ENCODE measurements at regions not wholly inside any gene's neighbourhood (a gene's known extent, or its start where the extent isn't known, plus 50 kb on each side); places are given as distances from the start of the nearest gene placed in this dataset.
"Not testable (repeated sequence)": the region's sequence is repeated elsewhere in the genome, so short reads cannot be mapped to it uniquely, and the experiment has no call there.

DNA sequence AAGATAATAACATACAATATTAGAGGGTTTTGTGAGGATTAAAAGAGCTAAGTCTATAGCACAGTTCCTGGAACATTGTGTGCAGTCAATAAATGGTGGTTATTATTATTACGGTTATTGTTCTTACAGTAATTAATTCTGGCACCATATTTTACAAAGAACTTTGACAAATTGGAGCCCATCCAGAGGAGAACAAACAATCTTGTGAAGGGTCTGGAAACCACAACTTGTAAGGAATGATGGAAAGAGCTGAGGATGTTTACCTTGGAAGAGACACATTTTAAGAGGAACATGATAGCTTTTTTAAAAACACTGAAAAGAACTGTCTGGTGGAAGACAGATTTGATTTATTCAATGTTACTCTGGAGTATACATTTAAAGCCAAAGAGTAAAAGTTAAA, 150.5 kb upstream of the KRR1 start:
- DNase-seq, result peak; percentile 60

DNA sequence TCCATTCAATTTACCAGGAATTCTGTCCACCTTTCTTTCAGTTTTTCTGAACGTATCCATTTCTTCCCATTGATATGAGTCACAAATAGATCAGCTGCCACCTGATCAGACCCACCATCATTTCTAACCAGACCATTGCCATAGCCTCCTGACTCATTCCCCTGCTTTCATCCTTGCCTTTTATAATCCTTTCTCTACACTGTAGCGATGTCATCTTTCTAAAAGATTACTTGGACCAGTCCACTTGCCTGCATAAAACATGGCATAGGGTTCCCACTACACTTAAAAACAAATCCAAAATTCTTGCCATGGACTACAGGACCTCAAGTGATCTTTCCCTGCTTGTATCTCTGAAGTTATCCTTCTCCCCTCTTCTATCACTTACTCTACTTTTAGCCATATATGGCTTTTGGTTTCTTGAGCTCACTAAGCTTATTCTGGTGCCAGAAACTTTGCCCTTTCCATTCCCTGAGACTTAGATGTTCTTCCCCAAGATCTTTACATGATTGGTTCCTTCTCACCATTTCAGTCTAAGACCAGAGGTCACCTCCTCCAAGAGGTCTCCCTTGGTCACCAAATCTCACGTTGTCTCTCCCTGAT, 149.5 kb upstream of the KRR1 start:
- DNase-seq, result no peak

DNA sequence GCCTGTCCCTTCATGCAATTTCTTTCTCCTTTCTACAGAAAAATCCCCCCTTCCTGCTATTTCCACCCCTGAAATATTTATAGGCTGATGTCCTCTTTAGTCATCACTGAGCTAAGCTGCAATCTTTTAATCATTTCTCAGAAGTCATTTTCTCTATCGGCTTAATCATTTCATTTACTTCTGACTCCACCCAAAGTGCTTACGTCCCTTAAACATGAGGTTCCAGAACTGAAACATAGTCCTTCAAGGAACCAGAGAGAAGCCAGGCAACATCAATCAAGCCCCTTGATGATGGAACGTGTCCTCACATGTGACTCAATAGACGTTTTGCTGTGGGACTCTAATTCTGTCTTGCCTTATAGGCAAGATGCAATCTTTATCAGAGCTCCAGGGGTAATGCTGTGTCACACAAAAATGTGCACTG, 148.7 kb upstream of the KRR1 start:
- DNase-seq, result no peak

DNA sequence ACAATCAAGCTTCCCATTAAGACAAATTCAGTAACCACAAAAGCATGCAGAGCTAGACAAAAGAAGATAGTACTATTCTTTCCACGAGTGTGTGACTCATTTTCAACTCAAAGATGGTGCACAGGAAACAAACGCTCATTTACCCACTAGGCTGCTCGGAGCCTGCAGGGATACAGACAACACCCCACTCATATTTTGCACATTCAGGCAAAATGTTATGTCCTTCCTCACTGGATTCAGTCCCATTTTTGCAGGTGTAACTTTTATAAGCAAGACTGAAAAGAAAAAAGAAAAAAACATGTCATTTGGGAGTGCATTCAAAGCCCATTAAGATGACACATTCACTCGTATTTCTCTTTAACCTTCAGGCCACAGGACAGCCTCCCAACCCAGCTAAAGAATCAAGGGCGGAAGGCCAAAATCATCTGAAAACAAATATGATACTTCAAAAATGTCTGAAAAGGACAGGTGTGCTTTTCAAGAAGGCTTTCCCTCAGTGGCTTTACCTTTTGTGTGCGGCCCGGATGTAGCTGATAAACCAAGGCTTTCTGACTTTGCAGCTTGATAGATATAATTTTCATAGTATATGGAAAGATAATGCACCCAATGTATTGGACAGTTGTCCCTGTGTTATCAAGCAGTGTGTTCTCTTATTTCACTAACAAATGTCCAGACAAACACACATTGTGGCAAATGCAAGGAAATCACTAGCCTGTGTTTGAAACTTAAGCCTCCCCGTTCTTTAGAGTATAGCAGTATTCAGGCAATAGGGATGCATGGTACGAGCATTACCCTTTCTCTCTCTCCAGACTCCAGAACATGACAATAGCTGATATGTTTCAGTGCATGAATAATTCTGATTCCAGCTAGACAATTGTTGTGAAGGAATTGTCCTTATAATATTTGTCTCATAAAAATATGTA, 147.8 kb upstream of the KRR1 start:
- DNase-seq, result no peak

DNA sequence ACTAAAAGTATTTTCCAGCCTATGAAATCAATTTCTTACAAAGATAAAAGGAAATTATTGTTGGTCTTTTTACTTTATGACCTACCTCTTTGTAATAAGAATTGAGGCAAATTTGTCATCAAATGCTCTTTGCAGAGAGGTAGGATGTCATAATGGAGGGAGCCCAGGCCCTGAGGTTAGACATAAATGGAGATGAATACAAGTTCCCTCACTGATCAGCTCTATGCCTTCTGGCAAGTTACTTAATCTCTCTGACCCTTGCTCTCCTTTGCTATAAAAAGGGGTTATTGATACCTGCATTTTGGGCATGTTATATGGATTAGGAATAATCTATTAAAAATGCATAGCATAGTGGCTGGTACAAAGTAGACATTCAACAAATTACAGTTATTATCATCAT, 146.9 kb upstream of the KRR1 start:
- DNase-seq, result no peak

DNA sequence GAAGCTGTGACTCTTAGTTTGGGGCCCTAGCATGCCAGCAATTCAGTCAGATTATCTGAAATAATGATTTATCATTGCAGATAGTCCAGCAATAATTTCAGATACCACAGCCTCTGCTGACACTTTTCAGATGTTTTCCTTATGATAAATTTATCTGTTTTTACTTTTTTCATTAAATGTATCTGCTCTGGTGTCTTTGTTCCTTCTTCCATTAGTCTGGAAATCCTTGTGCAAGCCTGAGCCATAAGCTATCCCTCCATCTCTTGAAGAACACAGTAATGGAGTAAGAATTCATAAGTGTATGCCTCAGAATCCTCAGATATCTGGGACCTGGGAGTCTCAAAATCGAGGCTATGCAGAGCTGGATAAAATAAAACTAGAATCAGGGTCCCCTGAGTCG, 146.4 kb upstream of the KRR1 start:
- no peak for DNase-seq

DNA sequence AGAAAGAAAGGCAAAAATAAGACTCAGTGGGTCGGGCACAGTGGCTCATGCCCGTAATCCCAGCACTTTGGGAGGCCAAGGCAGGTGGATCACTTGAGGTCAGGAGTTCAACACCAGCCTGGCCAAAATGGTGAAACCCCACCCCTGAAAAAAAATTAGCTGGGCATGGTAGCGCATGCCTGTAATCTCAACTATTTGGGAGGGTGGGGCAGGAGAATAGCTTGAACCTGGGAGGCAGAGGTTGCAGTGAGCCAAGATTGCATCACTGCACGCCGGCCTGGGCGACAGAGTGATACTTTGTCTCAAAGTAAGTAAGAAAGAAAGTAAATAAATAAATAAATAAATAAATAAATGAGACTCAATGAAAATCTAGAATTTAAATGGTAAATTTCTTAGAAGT, 145.9 kb upstream of the KRR1 start:
- not testable (repeated sequence) for DNase-seq

DNA sequence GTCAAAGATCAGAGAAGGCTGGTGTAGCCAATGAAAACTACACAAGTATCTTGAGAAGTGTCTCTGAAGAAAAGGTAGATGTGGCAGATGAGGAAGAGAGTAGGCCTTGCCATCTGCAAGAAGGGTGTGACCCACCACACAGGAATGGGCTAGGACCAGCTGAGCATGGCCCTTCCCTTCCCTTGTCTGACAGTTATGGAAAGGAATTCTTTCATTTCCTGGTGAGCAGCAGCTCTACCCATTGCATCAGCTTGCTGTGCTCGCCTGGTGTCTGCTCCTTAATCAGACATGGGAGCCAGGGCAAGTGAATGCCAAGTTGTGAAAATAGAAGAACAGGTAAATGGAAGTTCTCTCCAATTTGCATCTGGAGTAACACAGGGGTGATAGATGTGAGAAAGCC, 145.2 kb upstream of the KRR1 start:
- DNase-seq, result no peak

DNA sequence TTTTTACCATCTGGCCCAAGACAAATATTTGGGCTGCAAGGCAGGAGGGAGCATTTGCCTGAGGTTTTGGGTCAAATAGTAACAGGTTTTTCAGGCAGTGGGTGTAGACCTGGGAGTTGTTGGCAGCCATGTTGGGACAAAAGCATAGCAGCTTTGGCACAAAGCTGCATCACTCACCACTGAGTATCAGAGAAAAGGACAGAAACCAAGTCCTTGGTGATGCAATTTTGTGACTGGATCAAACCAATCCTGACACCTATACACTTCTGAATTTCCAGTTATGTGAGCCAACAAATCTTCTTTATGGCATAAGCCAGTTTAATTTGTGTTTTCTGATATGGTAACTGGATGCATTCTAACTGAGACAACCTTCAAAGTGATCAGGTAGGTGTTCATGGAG, 144.8 kb upstream of the KRR1 start:
- DNase-seq, result no peak

DNA sequence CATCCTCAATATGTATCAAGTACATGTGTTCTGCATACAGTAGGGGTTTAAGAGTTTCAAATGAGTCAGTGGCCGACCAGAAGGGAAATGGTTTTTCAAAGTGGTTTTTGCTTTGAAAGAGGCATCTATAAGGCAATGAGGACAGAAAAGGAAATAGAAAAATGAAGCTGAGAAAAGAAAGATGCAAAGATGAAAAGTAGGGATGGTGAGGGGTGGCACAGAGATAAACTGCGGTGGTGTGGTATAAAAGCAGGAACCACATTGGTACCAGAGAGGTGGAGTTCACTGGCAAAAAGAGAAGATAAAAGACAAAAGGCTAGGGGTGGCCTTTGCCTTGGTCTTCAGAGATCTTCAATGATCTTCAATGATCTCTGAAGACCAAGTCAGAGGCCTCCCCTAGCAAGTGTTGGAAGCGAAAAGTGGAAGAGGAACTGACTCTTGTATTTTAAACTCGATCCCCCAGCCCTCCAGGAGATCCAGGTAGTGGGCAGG, 144.0 kb upstream of the KRR1 start:
- DNase-seq, result no peak

DNA sequence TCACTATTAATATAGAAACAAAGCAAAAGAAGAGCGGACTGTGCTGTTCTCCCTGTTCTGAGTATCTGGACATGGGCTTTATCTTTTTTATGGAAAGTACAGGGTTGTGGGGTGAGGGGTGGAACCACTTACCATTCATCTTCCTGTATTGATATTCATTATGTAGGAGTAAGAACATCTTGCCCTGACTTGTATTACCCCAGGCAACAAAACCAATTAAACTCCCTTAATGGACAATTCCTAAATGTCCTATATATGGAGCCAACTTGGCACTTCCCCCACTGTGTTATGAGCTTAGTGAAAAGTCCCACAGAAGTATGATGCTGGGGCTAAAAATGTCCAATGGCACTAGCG, 139.9 kb upstream of the KRR1 start:
- no peak for DNase-seq

DNA sequence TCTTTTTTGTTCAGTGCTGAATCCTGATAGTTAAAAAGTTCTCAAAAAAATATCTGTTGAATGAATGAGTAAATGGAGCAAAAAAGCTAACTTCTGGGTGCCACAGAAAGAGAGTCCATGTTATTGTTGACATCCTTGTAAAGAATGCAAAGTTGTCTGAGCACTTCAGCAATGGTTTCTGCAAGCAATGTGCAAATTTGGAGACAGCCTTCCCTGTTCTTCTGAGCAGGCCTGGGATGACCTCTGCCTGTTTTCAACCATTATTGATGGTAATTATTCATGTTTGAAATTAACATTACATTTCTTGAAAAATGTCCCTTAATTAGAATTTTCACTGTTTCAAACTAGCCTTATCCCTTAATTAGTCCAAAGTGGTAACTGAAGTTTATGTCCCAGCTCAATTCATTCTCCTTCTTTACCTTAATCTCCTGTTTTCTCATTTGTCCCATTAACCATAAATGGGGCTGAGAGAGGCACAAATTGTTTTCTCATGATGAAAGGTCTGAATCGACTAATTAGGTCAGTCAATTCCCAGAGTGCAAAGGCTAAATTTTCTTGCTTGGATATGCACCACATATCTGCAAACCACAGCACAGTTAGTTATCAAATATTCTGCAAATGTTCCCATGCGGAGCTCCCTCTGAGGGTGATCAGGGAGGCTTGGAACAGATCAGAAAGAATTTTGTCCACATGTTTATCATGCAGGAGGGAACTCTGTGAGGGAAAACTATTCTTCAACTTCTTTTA, 139.4 kb upstream of the KRR1 start:
- peak; percentile 60 for DNase-seq

DNA sequence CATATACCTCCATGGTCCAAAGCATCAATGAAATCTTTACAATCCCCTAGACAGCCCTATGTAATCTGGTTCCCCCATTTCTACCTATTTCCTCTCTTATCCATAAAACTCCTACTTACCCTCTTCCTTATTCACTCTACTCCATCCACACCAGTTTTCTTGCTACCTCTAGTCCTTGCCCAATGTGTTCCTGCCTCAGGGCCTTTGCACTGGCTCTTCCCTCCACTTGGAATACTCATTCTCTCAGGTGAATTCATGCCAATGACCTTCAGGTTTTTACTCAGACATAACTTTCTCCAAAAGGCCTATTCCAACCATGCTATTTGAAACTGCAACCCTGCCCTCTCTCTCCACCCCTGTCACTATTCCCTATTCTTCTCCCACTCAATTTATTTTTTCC, 138.7 kb upstream of the KRR1 start:
- DNase-seq, result no peak

DNA sequence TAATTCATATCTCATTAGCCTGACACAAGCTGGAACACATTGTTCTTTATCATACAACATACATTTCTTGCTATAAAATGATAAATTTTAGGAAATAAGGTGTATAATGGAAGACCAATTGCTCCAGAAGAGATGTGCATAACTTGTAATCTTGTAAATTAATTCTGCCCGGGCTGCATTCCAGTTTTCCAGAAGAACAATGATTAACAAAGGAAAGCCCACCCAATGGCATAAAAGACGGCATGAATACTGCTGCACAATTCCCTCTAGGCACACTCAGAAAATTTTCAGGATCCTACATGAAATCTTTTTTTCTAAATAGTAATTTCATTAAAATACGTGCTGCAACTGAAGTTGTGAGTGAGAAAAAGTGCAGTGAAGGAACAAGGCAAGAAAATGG, 137.4 kb upstream of the KRR1 start:
- DNase-seq, result no peak

DNA sequence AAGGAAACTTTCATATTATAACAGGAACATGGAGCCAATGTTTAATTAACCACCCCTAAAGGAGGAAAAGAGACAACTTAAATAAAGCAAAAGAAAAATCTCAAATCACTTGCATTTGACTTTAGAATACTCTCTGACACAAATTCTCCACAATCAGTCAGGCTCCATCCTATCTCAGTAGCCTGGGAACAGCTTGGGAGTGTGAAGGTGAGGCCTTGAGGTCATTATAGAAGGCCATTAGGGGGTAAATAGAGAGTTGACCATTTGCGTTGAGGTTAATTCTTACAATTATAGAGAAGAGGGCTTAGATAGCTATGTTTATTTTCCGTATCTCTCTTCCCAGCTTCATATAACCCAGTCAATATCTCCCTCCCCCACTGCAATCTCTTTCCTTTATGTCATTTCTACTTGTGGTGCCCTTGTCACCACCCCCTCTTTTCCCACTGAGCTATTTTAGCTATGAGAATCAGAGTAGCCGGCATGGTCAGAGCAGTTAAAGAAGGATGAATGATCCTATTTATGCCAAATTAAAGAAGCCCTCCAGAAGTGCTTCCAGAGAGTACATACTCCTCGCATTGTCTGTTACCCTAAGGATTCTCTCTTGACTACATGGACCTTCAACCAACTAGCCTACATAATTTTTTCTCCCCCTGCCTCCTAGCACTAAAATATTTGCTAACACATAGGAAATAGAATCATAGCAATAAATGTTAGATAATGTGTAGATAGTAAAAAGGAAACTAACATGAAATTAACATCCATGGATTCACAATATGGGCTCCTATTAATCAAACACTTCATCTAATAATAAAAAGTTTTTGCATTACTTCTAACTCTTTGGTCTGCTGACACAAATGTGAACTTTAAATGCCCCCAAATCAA, 135.2 kb upstream of the KRR1 start:
- DNase-seq, result no peak

DNA sequence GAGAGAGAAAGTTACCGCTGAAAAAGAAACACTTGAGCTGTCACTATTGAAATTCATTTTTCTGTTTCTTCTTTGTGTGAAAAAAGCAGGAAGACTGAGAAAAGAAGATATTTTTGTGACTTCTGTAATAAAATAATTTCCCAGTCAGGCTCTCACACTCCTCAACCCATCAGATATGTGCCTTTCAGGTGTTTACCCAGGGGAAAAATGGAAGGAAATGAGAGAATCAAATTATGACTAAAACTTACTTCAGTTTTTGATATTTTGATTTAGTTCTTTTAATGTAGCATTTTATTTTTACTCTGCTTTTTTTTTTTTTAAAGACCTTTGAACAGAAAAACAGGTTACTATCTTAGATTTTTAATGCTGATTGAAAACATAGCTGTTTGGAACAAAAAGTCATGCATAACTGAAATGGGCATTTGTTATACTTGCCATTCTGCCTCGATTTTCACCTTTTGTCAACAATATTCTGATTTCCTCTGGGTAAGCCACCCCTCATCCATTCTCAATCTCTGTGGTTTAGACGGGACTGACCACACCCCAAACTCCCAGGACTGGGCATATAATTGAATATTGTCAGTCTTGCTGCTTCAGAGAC, 133.2 kb upstream of the KRR1 start:
- DNase-seq, result no peak

DNA sequence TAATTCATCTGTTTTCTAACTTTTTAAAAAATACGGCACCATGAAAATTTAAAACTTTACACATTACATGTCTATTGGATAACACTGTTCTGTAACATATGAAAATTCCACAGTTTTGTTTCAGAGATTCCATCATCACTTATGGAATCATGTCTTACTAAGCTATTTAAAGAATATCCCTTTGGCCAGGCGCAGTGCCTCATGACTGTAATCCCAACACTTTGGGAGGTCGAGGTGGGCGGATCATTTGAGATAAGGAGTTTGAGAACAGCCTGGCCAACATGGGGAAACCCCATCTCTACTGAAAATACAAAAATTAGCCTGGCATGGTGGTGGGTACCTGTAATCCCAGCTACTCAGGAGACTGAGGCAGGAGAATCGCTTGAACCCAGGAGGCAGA, 131.7 kb upstream of the KRR1 start:
- not testable (repeated sequence) for DNase-seq

DNA sequence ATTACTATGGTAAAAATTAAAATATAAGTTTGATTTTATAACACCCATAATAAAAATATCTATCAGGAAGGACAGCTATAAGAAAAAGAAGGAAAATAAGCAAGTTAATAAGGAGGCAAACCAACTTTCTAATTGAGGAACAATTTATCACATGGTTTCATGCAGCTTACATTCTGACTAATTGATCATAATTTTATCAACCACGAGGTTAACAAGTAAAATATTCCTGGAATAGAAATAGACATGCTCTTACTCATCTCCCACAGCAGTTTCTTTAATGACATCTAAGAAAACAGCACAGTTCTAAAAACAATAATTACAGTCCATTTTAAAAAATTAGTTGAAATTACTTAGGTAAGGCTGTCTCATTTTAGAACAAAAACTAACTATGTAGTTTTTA, 130.8 kb upstream of the KRR1 start:
- DNase-seq, result no peak

DNA sequence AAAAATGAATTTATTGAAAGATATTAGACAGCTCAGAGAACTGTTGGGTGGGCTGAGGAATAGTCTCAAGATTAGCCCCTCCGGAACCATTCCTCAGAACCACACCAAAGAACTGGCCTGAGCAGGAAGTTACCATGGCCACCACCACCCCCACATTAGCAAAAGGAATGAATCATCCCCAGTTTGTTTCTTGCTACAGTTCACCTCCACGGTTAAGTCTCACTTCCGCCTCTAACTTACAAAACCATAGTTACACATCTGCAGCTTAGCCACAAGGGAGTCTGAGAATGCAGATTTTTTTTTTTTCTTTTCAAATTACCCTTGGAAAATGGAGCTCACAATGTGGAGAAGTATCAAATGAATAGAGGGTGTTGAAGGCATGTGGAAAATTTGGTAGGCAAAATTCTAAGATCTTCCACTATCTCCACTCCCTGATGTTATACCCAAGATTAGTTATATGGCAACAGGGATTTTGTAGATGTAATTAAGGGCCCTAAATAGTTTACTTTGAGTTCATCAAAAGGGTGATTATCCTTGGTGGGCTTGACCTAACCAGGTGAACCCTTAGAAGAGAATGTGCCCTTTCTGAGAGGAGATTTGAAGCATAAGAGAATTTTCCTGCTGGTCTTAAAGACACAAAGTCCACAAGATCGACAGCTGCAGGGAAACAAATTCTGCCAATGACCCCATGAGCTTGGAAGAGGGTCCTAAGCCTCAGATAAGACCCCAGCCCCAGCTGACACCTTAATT, 129.8 kb upstream of the KRR1 start:
- DNase-seq, result no peak

DNA sequence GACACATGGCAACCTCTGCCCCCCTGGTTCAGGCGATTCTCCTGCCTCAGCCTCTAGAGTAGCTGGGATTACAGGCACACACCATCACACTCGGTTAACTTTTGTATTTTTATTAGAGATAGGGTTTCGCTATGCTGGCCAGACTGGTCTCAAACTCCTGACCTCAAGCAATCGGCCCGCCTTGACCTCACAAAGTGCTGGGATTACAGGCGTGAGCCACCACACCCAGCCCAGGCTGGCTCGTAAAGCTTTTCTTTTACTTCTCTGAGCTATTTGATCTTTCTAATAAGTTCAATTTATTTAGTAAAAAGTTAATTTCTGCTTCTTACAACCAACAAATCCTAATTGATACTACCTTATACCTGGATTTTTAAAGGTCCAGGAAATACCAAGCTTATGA, 127.4 kb upstream of the KRR1 start:
- no peak for DNase-seq

DNA sequence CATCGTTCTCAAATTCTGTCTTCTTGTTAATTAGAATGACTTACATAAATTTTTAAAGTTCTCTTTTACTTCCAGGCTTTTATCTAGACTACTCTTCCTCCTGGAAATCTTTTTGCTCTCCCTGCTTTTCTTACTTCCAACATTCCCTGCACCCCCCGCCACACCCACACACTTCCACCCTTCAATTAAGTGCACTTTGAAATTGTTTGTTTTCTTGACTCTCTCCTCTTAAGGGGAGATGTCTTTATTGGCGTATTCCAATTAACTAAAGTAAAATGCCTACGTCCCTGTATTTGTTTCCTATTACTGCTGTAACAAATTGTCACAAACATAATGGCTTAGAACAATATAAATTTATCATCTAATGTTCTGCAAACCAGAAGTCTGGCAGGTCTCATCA, 125.2 kb upstream of the KRR1 start:
- DNase-seq, result no peak
